Sigmoid colon (tissue), 6 donors: ENCODE measurements at regions not wholly inside any gene's neighbourhood (a gene's known extent, or its start where the extent isn't known, plus 50 kb on each side); places are given as distances from the start of the nearest gene placed in this dataset.

Experiments used
- DNase-seq: peaks from one replicate; pipeline ENCODE4 v3.0.0-alpha.2; 2019
- H3K27ac ChIP-seq, 4 donors: fragments of 200-600 bp; sonication (generic); one replicate each; pipeline ENCODE4 v1.5.1; 2016 to 2019; ENCODE audit warnings: mild to moderate bottlenecking in 1 of 4
- H3K27me3 ChIP-seq, 3 donors: fragments of 200-600 bp; sonication (generic); one replicate each; pipeline ENCODE4 v1.5.1; 2019; ENCODE audit warnings: mild to moderate bottlenecking in 1 of 3
- H3K36me3 ChIP-seq, 4 donors: fragments of 200-600 bp; sonication (generic); one replicate each; pipeline ENCODE4 v1.5.1; 2016 to 2019
- H3K4me1 ChIP-seq, 4 donors: fragments of 200-600 bp; sonication (generic); one replicate each; pipeline ENCODE4 v1.5.1; 2017 to 2019
- H3K4me3 ChIP-seq, 4 donors: fragments of 200-600 bp; sonication (generic); one replicate each; pipeline ENCODE4 v1.5.1; 2017 to 2019; ENCODE audit warnings: mild to moderate bottlenecking in 2 of 4, moderate library complexity in 1 of 4
- H3K9me3 ChIP-seq, 4 donors: fragments of 200-600 bp in 3 of 4; sonication (generic) in 3 of 4; one replicate each; pipeline versions ENCODE4 v1.5.1 to v1.6.1; 2013 to 2019
- CTCF ChIP-seq, 4 experiments: fragments of 450-650 bp in 3 of 4; fragments of 200-600 bp in 1 of 4; IDR thresholded peaks; one replicate each; pipeline ENCODE4 v1.5.1; 2016 to 2019; ENCODE audit warnings: antibody characterized with exemption in 4 of 4, mild to moderate bottlenecking in 3 of 4, moderate library complexity in 2 of 4
- EP300 ChIP-seq, 4 donors: sonication (generic); formaldehyde crosslinking; IDR thresholded peaks; one replicate each; pipeline ENCODE4 v1.6.1; 2017; ENCODE audit warnings: antibody characterized with exemption in 4 of 4
- POLR2A ChIP-seq, 2 donors: fragments of 450-650 bp; IDR thresholded peaks; one replicate each; pipeline ENCODE4 v1.6.1; 2016; ENCODE audit warnings: antibody characterized with exemption in 2 of 2, mild to moderate bottlenecking in 2 of 2, moderate library complexity in 2 of 2
- POLR2AphosphoS5 ChIP-seq, 4 donors: sonication (generic); formaldehyde crosslinking; IDR thresholded peaks; one replicate each; pipeline ENCODE4 v1.6.1; 2017; ENCODE audit warnings: antibody characterized with exemption in 4 of 4
- WGBS, 2 donors: extraction: QIAGEN DNeasy Blood & Tissue Kit; methylation state at CpG; one replicate each; pipeline ENCODE4 v1.1.7; 2013; 5-methylcytosine and 5-hydroxymethylcytosine counted together
- intact Hi-C: fragments of 100-400 bp; cut with DNase I; formaldehyde crosslinking; loops from one replicate; pipeline ENCODE4 v1.15.1; 2023
- donor health status: healthy with polysubstance abuse.
- donor health status: healthy.

DNA sequence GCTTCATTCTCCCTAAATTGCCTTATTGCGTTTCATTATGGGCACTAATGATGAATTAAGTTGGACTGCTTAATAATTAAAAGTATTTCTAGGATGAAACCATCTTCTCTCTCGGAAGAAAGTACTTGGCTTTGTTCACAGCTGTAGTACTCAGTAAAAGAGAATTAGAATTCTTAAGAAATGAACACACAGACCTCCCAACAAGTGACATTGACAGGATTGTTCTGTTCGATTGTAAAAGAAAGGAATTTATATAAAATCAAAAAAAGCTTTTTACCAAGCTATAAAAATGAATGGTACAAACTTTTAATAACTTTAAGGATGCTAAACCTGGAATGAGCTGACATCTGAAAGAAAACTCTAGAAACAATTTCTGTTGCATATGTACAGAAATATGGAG lies 416.4 kb upstream of the THRB start:
- H3K4me1 ChIP-seq: no peaks in the 10 kb centered on the region
- intact Hi-C loops: no loop called here
- H3K9me3 ChIP-seq: no peaks in the 10 kb centered on the region
- H3K27ac ChIP-seq: no peak overlapping the region
- H3K4me3 ChIP-seq: no peak overlapping the region
- WGBS, 2 donors: 27 to 61% methylated on average over 3 of the region's 3 CpGs
- H3K27me3 ChIP-seq: no peaks in the 10 kb centered on the region
- TF ChIP-seq POLR2AphosphoS5 (IDR thresholded peaks at IDR 0.05) (no peak), POLR2A (IDR thresholded peaks at IDR 0.05) (no peak), EP300 (IDR thresholded peaks at IDR 0.05) (no peak), CTCF (IDR thresholded peaks at IDR 0.05) (no peak)
- DNase-seq: no peak
- H3K36me3 ChIP-seq: no peaks in the 10 kb centered on the region

- no peaks in the 10 kb centered on the region for H3K27me3 ChIP-seq
- TF ChIP-seq EP300 (IDR thresholded peaks at IDR 0.05): no peak
- no peak for TF ChIP-seq CTCF (IDR thresholded peaks at IDR 0.05)
- no peak for TF ChIP-seq POLR2A (IDR thresholded peaks at IDR 0.05)
- no peak for TF ChIP-seq POLR2AphosphoS5 (IDR thresholded peaks at IDR 0.05)
- WGBS, 2 donors: 66 to 86% methylated on average over 2 of the region's 2 CpGs
- DNase-seq: no peak
- H3K9me3 ChIP-seq: no peaks in the 10 kb centered on the region
- intact Hi-C loops: no loop called here
- H3K27ac ChIP-seq: no peak overlapping the region
- no peak overlapping the region for H3K4me3 ChIP-seq
- no peaks in the 10 kb centered on the region for H3K36me3 ChIP-seq
- H3K4me1 ChIP-seq: no peaks in the 10 kb centered on the region
Observed at GRCh38 chr3:24915639-24916038, 421.0 kb upstream of the THRB start.

- Histone ChIP-seq H3K9me3 (no peaks in the 10 kb centered on the region), H3K36me3 (no peaks in the 10 kb centered on the region), H3K27me3 (no peaks in the 10 kb centered on the region), H3K27ac (no peak overlapping the region), H3K4me1 (no peaks in the 10 kb centered on the region), H3K4me3 (no peak overlapping the region)
- DNase-seq: no peak
- WGBS, 2 donors: 89% methylated on average over 5 of the region's 5 CpGs
- intact Hi-C loops: no loop called here
- TF ChIP-seq POLR2A (IDR thresholded peaks at IDR 0.05) (no peak), EP300 (IDR thresholded peaks at IDR 0.05) (no peak), POLR2AphosphoS5 (IDR thresholded peaks at IDR 0.05) (no peak), CTCF (IDR thresholded peaks at IDR 0.05) (no peak)
Observed at GRCh38 chr3:24917908-24918307, 423.3 kb upstream of the THRB start.

DNA sequence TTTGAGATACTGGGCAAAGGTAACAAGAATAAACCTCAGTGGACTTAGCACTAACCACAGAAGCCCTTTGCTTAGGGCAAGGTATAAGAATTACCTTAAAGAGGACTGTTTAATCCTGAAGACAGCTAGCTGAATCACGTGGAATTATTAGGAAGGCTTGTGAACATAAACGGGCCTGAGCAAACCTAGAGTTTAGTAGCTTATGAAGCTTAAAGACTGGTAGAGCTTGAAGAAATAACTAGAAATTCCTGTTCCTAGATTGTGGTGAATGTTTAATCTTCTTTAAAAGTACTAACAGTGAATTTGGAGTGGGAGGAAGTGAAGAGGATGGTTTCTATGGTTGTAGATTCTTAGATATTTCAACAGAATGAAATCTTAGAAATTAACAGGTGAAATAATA lies 428.9 kb upstream of the THRB start:
- intact Hi-C loops: no loop called here
- no peaks in the 10 kb centered on the region for H3K27me3 ChIP-seq
- no peaks in the 10 kb centered on the region for H3K4me1 ChIP-seq
- H3K36me3 ChIP-seq: no peaks in the 10 kb centered on the region
- H3K4me3 ChIP-seq: no peak overlapping the region
- no peaks in the 10 kb centered on the region for H3K9me3 ChIP-seq
- 13 to 60% methylated on average over 2 of the region's 2 CpGs for WGBS, 2 donors
- no peak overlapping the region for H3K27ac ChIP-seq
- TF ChIP-seq POLR2AphosphoS5 (IDR thresholded peaks at IDR 0.05) (no peak), CTCF (IDR thresholded peaks at IDR 0.05) (no peak), EP300 (IDR thresholded peaks at IDR 0.05) (no peak), POLR2A (IDR thresholded peaks at IDR 0.05) (no peak)
- DNase-seq: no peak

- Histone ChIP-seq H3K4me1 (no peaks in the 10 kb centered on the region), H3K27me3 (no peaks in the 10 kb centered on the region), H3K4me3 (no peak overlapping the region), H3K27ac (no peak overlapping the region), H3K9me3 (no peaks in the 10 kb centered on the region), H3K36me3 (no peaks in the 10 kb centered on the region)
- intact Hi-C loops: no loop called here
- 93 to 95% methylated on average over 1 of the region's 1 CpG for WGBS, 2 donors
- no peak for TF ChIP-seq CTCF (IDR thresholded peaks at IDR 0.05)
- no peak for TF ChIP-seq POLR2AphosphoS5 (IDR thresholded peaks at IDR 0.05)
- TF ChIP-seq POLR2A (IDR thresholded peaks at IDR 0.05): no peak
- no peak for DNase-seq
Observed at GRCh38 chr3:24929521-24929920, 434.9 kb upstream of the THRB start.
